ENCODE measurements at regions not wholly inside any gene's neighbourhood (a gene's known extent, or its start where the extent isn't known, plus 50 kb on each side); places are given as distances from the start of the nearest gene placed in this dataset.

DNA sequence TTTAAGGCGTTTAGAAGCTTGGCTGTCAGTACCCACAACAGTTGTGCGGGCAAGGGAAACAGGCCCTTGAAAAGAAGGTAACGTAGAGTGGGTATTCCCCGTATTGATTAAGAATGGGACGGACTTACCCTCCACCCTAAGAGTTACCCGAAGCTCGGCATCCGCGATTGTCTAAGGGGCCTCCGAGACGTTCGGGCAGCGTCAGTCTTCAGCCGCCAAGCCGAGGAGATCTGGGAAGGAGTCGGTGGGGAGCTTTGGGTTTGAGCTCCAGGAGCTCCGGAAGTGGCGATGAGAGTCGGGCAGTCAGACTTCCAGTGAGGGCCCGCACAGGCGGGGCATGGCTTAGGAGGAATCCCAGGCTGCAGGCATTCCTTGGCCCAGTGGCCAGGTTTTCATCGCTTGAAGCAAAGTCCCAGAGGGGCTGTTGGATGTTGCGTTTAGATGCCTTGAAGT, 748.2 kb upstream of the ADGRB3 start:
- intact Hi-C loops (cut with DNase I, micrococcal nuclease), result no loop called here
- Mint-ChIP-seq H3K9me3 (peaks cover 6% of the 10 kb centered on the region), H3K4me1 (ENCODE audit: low read depth) (no peaks in the 10 kb centered on the region), H3K36me3 (ENCODE audit: low read depth) (no peaks in the 10 kb centered on the region), H3K4me3 (no peak overlapping the region), H3K27me3 (no peaks in the 10 kb centered on the region), H3K27ac (no peak overlapping the region)
- CTCF ChIA-PET, result no interaction called here
- H3K9me3 ChIP-seq (ENCODE audit: control insufficient read depth in 1 of 2, insufficient read depth in 1 of 2, low read length in 2 of 2), result peaks cover 0 to 19% of the 10 kb centered on the region in 2 experiments
- no peaks in the 10 kb centered on the region for H3K27me3 ChIP-seq (ENCODE audit: control insufficient read depth in 1 of 2, insufficient read depth in 2 of 2, low read length in 2 of 2)
- DNase-seq (no peak), ATAC-seq (ENCODE audit: poor library complexity) (no peak)
- H3K27ac ChIP-seq (ENCODE audit: low read depth in 1 of 2, low read length in 2 of 2), result no peak overlapping the region
- H3K4me3 ChIP-seq (ENCODE audit: low read length), result no peak overlapping the region
- H3K36me3 ChIP-seq (ENCODE audit: insufficient read depth, low read length), result no peaks in the 10 kb centered on the region
- no peaks in the 10 kb centered on the region for H3K4me1 ChIP-seq (ENCODE audit: insufficient read depth, low read length)
- TF ChIP-seq, protein P1, sequence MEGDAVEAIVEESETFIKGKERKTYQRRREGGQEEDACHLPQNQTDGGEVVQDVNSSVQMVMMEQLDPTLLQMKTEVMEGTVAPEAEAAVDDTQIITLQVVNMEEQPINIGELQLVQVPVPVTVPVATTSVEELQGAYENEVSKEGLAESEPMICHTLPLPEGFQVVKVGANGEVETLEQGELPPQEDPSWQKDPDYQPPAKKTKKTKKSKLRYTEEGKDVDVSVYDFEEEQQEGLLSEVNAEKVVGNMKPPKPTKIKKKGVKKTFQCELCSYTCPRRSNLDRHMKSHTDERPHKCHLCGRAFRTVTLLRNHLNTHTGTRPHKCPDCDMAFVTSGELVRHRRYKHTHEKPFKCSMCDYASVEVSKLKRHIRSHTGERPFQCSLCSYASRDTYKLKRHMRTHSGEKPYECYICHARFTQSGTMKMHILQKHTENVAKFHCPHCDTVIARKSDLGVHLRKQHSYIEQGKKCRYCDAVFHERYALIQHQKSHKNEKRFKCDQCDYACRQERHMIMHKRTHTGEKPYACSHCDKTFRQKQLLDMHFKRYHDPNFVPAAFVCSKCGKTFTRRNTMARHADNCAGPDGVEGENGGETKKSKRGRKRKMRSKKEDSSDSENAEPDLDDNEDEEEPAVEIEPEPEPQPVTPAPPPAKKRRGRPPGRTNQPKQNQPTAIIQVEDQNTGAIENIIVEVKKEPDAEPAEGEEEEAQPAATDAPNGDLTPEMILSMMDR (IDR thresholded peaks at IDR 0.05), result no peak
- POLR2A ChIA-PET, result no interaction called here

DNA sequence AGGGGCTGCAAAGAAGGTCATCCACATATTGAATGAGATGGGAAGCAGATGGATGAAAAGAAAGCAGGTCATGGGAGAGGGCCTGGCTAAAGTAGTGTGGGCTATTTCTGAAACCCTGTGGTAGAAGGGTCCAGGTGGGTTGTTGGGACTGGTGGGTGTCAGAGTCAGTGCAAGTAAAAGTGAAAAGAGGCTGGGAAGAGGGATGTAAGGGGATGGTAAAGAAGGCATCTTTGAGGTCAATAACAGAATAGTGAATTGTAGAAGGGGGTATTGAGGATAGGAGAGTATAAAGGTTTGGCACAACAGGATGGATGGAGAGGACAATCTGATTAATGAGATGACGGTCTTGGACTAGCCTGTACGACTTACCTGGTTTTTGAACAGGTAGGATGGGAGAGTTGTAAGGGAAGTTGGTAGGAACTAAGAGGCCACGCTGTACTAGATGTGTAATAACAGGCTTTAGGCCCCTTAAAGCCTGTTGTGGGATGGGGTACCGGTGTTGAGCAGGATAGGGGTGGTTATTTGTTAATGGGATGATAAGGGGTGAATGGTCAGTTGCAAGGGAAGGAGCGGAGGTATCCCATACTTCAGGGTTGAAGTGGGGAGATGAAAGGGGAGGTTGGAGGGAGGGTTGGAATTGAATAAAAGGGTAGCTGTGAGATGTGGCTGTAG, 748.9 kb upstream of the ADGRB3 start:
- DNase-seq (no peak), ATAC-seq (ENCODE audit: poor library complexity) (no peak)
- no peaks in the 10 kb centered on the region for H3K36me3 Mint-ChIP-seq (ENCODE audit: low read depth)
- no peak overlapping the region for H3K27ac ChIP-seq (ENCODE audit: low read depth in 1 of 2, low read length in 2 of 2)
- no peaks in the 10 kb centered on the region for H3K4me1 Mint-ChIP-seq (ENCODE audit: low read depth)
- H3K27ac Mint-ChIP-seq, result no peak overlapping the region
- no peaks in the 10 kb centered on the region for H3K4me1 ChIP-seq (ENCODE audit: insufficient read depth, low read length)
- TF ChIP-seq, protein P1 (IDR thresholded peaks at IDR 0.05), result no peak
- H3K4me3 ChIP-seq (ENCODE audit: low read length), result no peak overlapping the region
- H3K36me3 ChIP-seq (ENCODE audit: insufficient read depth, low read length), result no peaks in the 10 kb centered on the region
- no peaks in the 10 kb centered on the region for H3K27me3 Mint-ChIP-seq
- peaks cover 0 to 21% of the 10 kb centered on the region in 2 experiments for H3K9me3 ChIP-seq (ENCODE audit: control insufficient read depth in 1 of 2, insufficient read depth in 1 of 2, low read length in 2 of 2)
- intact Hi-C loops (cut with DNase I, micrococcal nuclease), result no loop called here
- H3K27me3 ChIP-seq (ENCODE audit: control insufficient read depth in 1 of 2, insufficient read depth in 2 of 2, low read length in 2 of 2), result no peaks in the 10 kb centered on the region
- peaks cover 6% of the 10 kb centered on the region for H3K9me3 Mint-ChIP-seq
- ChIA-PET POLR2A (no interaction called here), CTCF (no interaction called here)
- no peak overlapping the region for H3K4me3 Mint-ChIP-seq

DNA sequence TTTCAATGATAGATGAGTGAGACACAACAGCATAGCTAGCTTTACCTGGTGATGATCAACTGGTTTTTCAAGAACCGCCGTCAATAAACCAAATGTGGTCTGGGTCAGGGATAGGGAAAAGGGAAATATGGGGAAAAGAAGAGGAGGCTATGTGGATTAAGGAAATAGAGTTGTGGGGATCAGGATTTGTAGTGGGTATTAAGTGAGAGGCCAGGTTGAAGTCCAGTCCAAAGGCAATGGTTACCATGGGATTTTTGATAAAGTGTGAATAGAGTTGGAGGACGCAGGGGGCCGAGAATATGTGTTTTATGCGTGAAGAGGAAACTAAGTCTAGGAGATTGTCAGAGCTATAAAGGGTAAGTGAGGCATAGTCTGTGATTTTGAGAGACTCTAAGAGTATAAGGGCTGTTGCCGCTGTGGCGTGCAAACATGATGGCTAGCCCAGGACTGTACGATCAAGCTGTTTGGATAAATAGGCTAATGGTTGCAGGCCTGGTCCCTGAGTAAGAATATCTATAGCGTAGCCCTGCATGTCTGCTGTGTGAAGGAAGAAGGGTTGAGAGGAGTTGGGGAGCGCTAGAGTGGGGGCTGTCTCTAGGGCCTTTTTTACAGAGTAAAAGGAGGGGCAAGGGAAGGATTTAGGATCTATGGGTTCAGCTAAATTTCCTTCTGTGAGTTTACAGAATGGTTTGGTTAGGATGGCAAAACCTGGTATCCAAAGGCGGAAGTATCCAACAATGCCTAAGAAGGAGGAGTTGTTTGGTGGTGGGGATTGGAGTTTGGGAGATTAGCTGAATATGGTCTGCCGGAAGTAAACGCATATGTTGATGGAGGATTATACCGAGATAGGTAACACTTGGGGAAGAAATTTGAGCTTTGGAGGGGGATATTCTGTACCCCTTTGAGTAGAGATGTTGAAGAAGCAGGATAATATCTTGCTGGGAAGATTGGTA, 749.7 kb upstream of the ADGRB3 start:
- peaks cover 0 to 23% of the 10 kb centered on the region in 2 experiments for H3K9me3 ChIP-seq (ENCODE audit: control insufficient read depth in 1 of 2, insufficient read depth in 1 of 2, low read length in 2 of 2)
- H3K9me3 Mint-ChIP-seq, result peaks cover 6% of the 10 kb centered on the region
- no peaks in the 10 kb centered on the region for H3K4me1 ChIP-seq (ENCODE audit: insufficient read depth, low read length)
- no peaks in the 10 kb centered on the region for H3K36me3 Mint-ChIP-seq (ENCODE audit: low read depth)
- ChIA-PET POLR2A (no interaction called here), CTCF (no interaction called here)
- H3K27ac ChIP-seq (ENCODE audit: low read depth in 1 of 2, low read length in 2 of 2), result no peak overlapping the region
- no peak for ATAC-seq (ENCODE audit: poor library complexity)
- TF ChIP-seq, protein P1 (IDR thresholded peaks at IDR 0.05), result no peak
- H3K27me3 Mint-ChIP-seq, result no peaks in the 10 kb centered on the region
- DNase-seq, result no peak
- H3K27me3 ChIP-seq (ENCODE audit: control insufficient read depth in 1 of 2, insufficient read depth in 2 of 2, low read length in 2 of 2), result no peaks in the 10 kb centered on the region
- no peak overlapping the region for H3K27ac Mint-ChIP-seq
- H3K4me3 Mint-ChIP-seq, result no peak overlapping the region
- intact Hi-C loops (cut with DNase I, micrococcal nuclease), result no loop called here
- no peaks in the 10 kb centered on the region for H3K36me3 ChIP-seq (ENCODE audit: insufficient read depth, low read length)
- H3K4me1 Mint-ChIP-seq (ENCODE audit: low read depth), result no peaks in the 10 kb centered on the region
- H3K4me3 ChIP-seq (ENCODE audit: low read length), result no peak overlapping the region
